OCI-LY1 (cell line): ENCODE measurements at regions not wholly inside any gene's neighbourhood (a gene's known extent, or its start where the extent isn't known, plus 50 kb on each side); places are given as distances from the start of the nearest gene placed in this dataset.

Source experiments
- H2AFZ ChIP-seq: fragments of 200-600 bp; sonication (generic), shearing (Covaris generic); 2 replicates; pipeline ENCODE4 v1.6.0; 2014; ENCODE audit warnings: antibody characterized with exemption, mild to moderate bottlenecking, low read length
- H3F3A ChIP-seq: fragments of 200-600 bp; sonication (generic), shearing (Covaris generic); 2 replicates; pipeline ENCODE4 v1.6.0; 2014; ENCODE audit warnings: mild to moderate bottlenecking, antibody characterized with exemption, low read length, moderate library complexity; ENCODE audit not compliant: insufficient read depth
- H3K27ac ChIP-seq: fragments of 200-600 bp; sonication (generic); 2 replicates; pipeline ENCODE4 v1.5.1; 2014; ENCODE audit warnings: low read length, mixed run types, mild to moderate bottlenecking, low read depth; ENCODE audit not compliant: poor library complexity, severe bottlenecking
- H3K27me3 ChIP-seq: fragments of 200-600 bp; sonication (generic); 2 replicates; pipeline ENCODE4 v1.6.0; 2014; ENCODE audit warnings: antibody characterized with exemption, mild to moderate bottlenecking, low read length, moderate library complexity; ENCODE audit not compliant: insufficient read depth
- H3K36me3 ChIP-seq: fragments of 200-600 bp; sonication (generic); 2 replicates; pipeline ENCODE4 v1.6.1; 2014; ENCODE audit warnings: mild to moderate bottlenecking, antibody characterized with exemption, low read length, moderate library complexity, mixed read lengths; ENCODE audit not compliant: insufficient read depth
- H3K4me1 ChIP-seq: fragments of 200-600 bp; sonication (generic); 2 replicates; pipeline ENCODE4 v1.5.1; 2014; ENCODE audit warnings: mild to moderate bottlenecking, low read length, moderate library complexity; ENCODE audit not compliant: insufficient read depth, severe bottlenecking
- H3K4me2 ChIP-seq: fragments of 200-600 bp; sonication (generic), shearing (Covaris generic); 2 replicates; pipeline ENCODE4 v1.6.1; 2014; ENCODE audit warnings: low read length
- H3K4me3 ChIP-seq: fragments of 200-600 bp; sonication (generic); 2 replicates; pipeline ENCODE4 v1.5.1; 2014; ENCODE audit warnings: low read length, low read depth, mild to moderate bottlenecking, mixed read lengths; ENCODE audit not compliant: poor library complexity, severe bottlenecking
- H3K79me2 ChIP-seq: fragments of 200-600 bp; shearing (Covaris generic); 2 replicates; pipeline ENCODE4 v1.6.1; 2016; ENCODE audit warnings: mixed run types, low read length, mixed read lengths; ENCODE audit not compliant: insufficient read depth
- H3K9ac ChIP-seq: fragments of 200-600 bp; sonication (generic), shearing (Covaris generic); 2 replicates; pipeline ENCODE4 v1.6.1; 2014; ENCODE audit warnings: mild to moderate bottlenecking, low read length, mixed read lengths
- H3K9me2 ChIP-seq: fragments of 200-600 bp; sonication (generic), shearing (Covaris generic); 2 replicates; pipeline ENCODE4 v1.6.1; 2014; ENCODE audit warnings: low read depth, mild to moderate bottlenecking, low read length, mixed read lengths
- H3K9me3 ChIP-seq: fragments of 200-600 bp; shearing (Covaris generic); 2 replicates; pipeline ENCODE4 v1.6.1; 2014; ENCODE audit warnings: low read length, mixed read lengths
- H4K20me1 ChIP-seq: fragments of 200-600 bp; sonication (generic), shearing (Covaris generic); 2 replicates; pipeline ENCODE4 v1.6.0; 2016; ENCODE audit warnings: mild to moderate bottlenecking, low read length; ENCODE audit not compliant: insufficient read depth
- EZH2 ChIP-seq: fragments of 200-600 bp; sonication (generic), shearing (Covaris generic); IDR thresholded peaks from 2 replicates; pipeline ENCODE4 v1.8.0; 2017; ENCODE audit warnings: borderline replicate concordance, mixed run types, mild to moderate bottlenecking, antibody characterized with exemption, low read length, moderate library complexity, mixed read lengths
- TF ChIP-seq, protein P1 (sequence below): fragments of 200-600 bp; sonication (generic), shearing (Covaris generic); IDR thresholded peaks from 2 replicates; pipeline ENCODE4 v1.5.1; 2017; ENCODE audit warnings: mild to moderate bottlenecking, antibody characterized with exemption, low read length, moderate library complexity, mixed read lengths

DNA sequence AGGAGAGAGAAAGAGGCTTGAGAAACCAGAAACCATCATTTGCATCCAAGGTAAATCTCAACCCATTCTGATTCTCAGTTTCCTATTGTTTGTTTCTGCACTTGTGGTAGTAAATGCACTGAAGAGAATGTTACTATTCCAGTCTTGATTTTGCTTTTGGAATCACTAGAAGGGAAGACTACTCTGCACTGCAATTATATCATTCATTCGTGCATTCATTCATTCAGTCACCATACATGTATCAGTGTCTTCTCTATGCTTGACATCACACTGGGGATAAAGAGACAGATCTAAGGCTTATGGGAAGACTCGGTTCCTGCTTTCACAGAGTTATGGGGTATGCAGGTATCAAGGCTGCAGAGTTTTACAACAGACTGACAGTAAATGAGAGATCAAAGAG is 90.3 kb upstream of the EGLN3 start:
- Histone ChIP-seq H3K79me2 (no peaks in the 10 kb centered on the region), H3K4me2 (no peak overlapping the region), H3K9me2 (no peaks in the 10 kb centered on the region), H3F3A (no peaks in the 10 kb centered on the region), H3K9ac (no peak overlapping the region), H3K27ac (no peak overlapping the region), H3K27me3 (no peaks in the 10 kb centered on the region), H4K20me1 (no peaks in the 10 kb centered on the region), H3K4me1 (no peaks in the 10 kb centered on the region), H3K9me3 (no peaks in the 10 kb centered on the region), H3K36me3 (no peaks in the 10 kb centered on the region), H2AFZ (no peak overlapping the region), H3K4me3 (no peak overlapping the region)
- TF ChIP-seq EZH2: no peak
- TF ChIP-seq, protein P1, sequence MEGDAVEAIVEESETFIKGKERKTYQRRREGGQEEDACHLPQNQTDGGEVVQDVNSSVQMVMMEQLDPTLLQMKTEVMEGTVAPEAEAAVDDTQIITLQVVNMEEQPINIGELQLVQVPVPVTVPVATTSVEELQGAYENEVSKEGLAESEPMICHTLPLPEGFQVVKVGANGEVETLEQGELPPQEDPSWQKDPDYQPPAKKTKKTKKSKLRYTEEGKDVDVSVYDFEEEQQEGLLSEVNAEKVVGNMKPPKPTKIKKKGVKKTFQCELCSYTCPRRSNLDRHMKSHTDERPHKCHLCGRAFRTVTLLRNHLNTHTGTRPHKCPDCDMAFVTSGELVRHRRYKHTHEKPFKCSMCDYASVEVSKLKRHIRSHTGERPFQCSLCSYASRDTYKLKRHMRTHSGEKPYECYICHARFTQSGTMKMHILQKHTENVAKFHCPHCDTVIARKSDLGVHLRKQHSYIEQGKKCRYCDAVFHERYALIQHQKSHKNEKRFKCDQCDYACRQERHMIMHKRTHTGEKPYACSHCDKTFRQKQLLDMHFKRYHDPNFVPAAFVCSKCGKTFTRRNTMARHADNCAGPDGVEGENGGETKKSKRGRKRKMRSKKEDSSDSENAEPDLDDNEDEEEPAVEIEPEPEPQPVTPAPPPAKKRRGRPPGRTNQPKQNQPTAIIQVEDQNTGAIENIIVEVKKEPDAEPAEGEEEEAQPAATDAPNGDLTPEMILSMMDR: no peak

DNA sequence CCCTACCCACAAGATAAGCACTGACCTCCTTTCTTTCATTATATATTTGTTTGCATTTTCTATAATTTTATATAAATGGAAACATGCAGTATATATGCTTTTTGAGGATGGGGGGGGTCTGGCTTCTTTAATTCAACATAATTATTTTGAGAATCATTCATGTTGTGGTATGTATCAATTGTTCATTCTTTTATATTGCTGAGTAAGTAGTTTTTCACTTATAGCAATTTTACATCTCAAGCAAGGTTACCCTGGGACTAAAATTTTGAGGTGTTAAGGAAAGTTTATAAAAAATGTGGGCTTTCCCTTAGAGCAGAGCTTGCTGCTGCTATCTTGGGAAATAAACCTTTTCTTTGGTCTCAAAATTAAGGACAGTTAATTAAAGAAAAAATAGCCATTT is 89.9 kb upstream of the EGLN3 start:
- H2AFZ ChIP-seq: no peak overlapping the region
- H3F3A ChIP-seq: no peaks in the 10 kb centered on the region
- H3K36me3 ChIP-seq: no peaks in the 10 kb centered on the region

DNA sequence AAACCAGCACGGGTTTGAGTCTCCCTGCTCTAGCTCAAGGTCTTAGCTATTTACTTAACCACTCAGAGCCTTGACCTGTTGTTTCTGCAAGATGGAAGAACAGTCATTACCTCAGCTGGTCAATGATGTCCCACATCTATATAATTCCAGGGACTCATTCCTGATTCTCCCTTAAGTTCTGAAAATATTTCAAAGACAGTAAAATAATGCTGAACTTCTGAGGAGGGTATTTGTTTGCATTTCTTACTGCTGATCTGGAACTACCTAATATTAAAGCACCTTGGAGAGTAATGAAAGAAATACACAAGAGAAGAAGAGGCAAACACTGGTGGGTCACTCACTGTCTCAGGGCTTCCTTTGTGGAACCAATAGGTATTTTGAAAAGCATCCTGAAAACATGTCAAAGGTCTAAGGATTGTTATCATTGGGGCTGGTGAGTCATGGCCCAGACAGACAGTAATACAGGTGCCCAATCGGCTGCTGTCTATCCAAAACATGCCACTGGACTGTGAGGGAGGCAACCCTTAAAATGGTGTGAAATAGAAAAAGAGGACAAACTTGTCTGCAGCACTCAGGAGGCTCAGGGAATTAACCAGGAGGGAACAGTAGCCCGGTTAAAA is 88.7 kb upstream of the EGLN3 start:
- no peak overlapping the region for H3K4me3 ChIP-seq
- no peaks in the 10 kb centered on the region for H4K20me1 ChIP-seq
- no peaks in the 10 kb centered on the region for H3K36me3 ChIP-seq
- no peaks in the 10 kb centered on the region for H3K9me3 ChIP-seq
- H3F3A ChIP-seq: no peaks in the 10 kb centered on the region
- H3K27ac ChIP-seq: no peak overlapping the region
- no peak overlapping the region for H2AFZ ChIP-seq
- no peaks in the 10 kb centered on the region for H3K27me3 ChIP-seq
- TF ChIP-seq, protein P1: no peak
- TF ChIP-seq EZH2: no peak
- no peaks in the 10 kb centered on the region for H3K4me1 ChIP-seq
- H3K9me2 ChIP-seq: no peaks in the 10 kb centered on the region
- no peak overlapping the region for H3K4me2 ChIP-seq
- H3K79me2 ChIP-seq: no peaks in the 10 kb centered on the region
- no peak overlapping the region for H3K9ac ChIP-seq

More for the DNA sequence above, 89.9 kb upstream of the EGLN3 start:
- Histone ChIP-seq H3K4me3 (no peak overlapping the region), H3K4me1 (no peaks in the 10 kb centered on the region), H3K9ac (no peak overlapping the region), H3K27me3 (no peaks in the 10 kb centered on the region), H3K4me2 (no peak overlapping the region), H4K20me1 (no peaks in the 10 kb centered on the region), H3K27ac (no peak overlapping the region), H3K9me2 (no peaks in the 10 kb centered on the region), H3K9me3 (no peaks in the 10 kb centered on the region), H3K79me2 (no peaks in the 10 kb centered on the region)
- TF ChIP-seq EZH2: no peak
- TF ChIP-seq, protein P1: no peak
